CD4-positive, alpha-beta T cell treated with Interferon gamma for 1 hour (primary cell): ENCODE measurements at regions not wholly inside any gene's neighbourhood (a gene's known extent, or its start where the extent isn't known, plus 50 kb on each side); places are given as distances from the start of the nearest gene placed in this dataset.
"Not testable (repeated sequence)": the region's sequence is repeated elsewhere in the genome, so short reads cannot be mapped to it uniquely, and the experiment has no call there.

Experiments used
- DNase-seq: peaks from one replicate; pipeline ENCODE4 v3.0.0-alpha.2; 2020

DNA sequence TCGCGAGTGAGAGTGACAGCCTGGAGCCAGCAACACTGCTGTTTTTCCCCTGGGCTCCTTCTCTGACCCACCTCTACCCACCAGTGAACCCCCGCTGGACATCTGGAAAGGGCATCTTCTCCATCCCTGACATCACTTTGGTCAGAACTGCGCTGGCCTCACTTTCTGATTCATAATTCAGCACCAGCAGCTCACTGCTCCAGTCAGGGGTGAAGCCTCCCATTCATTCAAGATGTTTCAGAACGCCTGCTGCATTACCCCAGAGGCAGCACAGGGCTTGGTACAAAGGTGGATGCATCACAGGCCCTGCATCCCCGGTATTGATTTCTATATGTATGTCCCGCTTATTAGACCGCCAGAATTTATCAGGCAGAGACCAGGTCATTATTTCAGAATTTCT lies 182.8 kb upstream of the TSHZ3 start:
- DNase-seq, result no peak

DNA sequence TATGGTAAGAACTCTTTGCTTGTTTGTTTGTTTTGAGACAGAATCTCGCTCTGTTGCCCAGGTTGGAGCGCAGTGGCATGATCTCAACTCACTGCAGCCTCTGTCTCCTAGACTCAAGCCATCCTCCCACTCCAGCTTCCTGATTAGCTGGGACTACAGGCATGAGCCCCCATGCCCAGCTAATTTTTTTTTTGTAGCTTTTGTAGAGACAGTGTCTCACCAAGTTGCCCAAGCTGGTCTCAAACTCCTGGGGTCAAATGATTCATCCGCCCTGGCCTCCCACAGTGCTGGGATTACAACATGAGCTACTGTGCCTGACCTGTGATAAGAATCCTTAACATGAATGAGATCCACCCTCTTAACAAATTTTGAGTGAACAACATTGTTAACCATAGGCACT lies 183.9 kb upstream of the TSHZ3 start:
- DNase-seq, result no peak

GRCh38 chr19:31534231-31534630 lies 185.0 kb upstream of the TSHZ3 start:
- DNase-seq, result no peak

- no peak for DNase-seq
Observed at GRCh38 chr19:31534786-31535657, 185.8 kb upstream of the TSHZ3 start.

DNA sequence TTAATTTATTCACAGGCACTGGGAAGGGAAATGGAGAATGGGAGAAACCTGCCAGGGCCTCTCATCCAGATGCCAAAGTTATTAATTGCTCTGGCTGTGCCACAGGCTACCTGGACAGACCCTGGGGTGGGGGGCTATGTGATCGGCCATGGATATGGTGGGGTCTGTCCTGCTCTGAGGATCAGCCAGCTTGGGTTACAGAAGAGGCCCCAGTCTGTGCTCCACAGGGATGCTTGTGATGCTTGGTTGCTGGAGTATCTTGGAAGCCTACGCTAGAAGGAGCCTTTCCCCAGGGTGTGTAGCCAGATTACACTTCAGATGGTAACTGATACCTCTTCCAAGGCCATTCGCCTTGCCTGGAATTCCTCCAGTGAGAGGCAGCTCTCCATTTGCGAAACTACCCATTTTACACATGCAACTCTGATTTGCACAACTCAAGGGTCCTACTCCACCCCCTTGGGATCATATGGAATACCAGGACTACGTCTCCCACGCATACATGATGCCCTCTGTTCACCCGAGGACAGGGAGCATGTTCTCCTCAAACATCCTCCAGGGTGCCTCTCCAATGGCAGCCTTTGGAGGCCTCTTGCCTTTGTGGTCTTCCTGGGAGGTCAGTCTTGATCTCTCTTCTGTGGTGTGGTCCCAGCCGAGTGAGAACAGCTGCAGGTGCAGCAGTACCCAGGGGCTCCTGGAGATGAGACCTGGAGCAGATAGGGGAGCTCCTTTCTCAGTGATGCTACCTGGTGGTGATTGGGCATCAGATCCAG lies 186.6 kb upstream of the TSHZ3 start:
- DNase-seq, result no peak

DNA sequence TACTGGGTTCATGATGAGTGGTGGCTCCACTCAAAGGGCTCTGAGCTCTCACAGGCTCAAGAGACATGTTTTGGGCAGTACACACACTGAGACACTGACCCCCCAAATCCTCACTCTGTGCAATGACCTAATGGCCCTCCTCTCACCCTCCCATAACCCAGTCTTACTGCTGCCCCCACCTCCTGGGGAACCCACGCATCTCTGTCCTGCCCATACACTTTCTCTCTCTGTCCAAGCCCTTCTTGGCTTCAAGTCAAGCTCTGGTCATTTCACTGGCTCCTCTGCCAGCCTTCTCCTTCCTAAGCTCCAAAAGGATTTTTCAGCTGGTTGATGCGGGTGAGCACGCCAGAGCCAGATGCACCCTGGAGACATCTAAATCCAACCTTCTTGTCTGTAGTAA lies 187.9 kb upstream of the TSHZ3 start:
- no peak for DNase-seq

DNA sequence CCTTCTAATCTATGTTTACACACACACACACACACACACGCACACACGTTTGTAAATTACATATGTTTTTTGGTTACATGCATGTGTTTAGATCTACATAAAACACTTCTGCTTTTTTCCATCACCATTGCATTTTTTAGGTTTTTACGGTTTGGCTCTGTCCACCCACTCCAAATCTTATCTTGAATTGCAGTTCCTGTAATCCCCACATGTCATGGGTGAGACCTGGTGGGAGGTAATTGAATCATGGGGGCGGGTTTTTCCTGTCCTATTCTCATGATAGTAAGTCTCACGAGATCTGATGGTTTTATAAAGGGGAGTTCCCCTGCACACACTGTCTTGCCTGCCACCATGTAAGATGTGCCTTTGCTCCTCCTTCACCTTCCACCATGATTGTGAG lies 188.7 kb upstream of the TSHZ3 start:
- not testable (repeated sequence) for DNase-seq

- no peak for DNase-seq
Observed at GRCh38 chr19:31538879-31539278, 189.6 kb upstream of the TSHZ3 start.

DNA sequence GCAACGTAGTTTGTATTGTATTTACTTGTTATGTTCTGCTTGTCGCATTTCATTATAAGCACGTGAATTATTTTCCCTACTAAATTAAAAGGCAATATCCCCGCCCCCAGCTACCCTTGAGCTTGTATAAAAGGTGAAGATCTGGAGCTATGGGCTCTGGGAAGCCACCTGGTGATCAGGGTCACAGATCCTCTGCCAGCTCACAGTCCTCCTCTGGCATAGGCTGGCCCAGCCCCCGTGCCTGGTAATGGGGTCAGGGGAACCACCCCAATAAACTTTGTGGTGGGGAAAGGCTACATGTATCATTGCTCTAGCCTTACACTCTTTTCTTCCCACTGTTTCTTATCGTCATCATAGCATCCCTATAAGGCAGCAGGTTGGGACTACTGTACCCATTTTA lies 190.2 kb upstream of the TSHZ3 start:
- no peak for DNase-seq

DNA sequence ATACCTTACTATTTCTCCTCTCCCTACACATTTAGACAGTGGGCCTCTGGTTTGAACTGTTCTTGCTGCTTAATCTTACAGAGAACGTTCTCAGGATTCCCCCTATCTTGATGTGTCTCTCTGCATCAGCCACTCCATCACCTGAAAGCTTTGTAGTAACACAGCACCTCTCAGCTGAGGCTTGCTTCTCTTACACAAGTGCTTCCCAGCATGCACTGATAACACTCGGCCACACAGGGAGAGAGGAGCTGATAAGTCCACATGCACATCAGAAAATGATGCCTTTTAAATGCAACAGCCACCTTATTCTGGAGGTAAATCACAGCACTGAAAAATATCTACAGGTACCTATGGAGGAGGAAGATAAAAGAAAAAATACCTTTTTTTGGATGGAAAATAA lies 192.2 kb upstream of the TSHZ3 start:
- no peak for DNase-seq

DNA sequence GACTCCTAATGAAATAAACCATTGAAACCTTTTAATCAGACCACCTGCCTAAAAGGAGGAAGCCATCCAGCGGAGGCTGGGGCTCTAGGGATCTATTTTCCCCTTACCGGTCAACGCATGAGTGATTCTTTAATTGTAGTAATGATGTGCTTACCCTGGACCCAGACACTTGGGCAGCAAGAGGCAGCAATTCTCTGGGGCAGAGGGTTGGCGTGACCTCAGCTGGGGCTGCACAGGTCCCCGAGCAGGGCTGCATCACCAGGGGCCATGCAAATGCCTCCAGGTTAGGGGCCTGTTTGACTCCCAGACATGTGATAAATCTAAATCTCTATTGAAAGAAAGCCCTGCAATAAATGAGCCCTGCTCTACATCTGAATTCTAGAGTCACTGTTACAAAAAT lies 194.2 kb upstream of the TSHZ3 start:
- no peak for DNase-seq

DNA sequence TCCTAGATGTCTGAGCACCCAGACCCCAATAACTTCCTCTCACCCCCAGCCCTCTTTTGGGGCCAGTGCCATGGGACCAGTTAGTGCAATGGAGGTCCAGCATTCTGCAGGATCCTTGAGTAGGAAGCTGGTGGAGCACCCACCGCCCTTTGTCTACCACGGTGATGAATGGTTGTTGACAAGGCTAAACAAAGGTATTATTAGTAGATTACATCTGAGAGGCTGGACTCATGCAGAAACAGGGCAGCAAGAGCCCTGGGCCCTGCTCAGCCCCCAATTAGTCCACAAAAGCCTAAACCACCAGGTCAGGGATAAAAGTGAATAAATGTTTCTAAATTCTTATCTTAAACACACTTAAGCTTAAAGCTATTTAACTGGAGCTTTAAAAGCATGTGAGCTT lies 196.5 kb upstream of the TSHZ3 start:
- DNase-seq, result no peak

DNA sequence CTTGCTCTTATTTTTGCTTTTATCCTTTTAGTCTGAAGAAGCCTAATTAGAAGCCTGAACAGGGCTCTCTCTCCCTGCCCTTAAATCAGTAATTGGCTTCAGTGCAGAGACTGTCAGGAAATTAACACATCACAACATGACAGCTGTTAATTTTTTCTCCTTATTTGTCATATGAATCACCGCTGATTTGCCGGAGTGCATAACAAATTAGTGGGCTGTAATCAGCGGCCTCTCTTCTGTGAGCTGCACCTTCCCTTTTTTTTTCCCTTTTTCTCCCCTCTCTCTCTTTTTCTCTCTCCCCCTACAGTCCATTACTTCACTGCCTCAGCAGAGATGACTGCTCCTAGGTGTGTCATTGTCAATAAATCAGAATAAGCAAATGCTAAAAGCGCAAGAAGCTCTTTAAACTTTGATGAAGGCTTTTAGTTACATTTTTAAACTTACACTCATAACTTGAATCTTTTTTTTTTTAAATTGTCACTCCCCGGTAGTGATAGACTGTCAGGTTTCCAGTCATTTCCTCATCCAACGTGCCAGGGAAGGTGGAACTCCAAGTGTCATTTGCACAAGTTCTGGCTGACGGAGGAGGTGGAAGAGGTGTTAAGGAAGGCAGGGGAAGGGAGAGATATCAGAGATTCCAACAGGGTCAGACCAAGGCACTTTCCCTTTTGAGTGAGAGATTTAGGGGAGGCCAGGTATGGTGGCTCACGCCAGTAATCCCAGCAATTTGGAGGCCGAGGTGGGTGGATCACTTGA lies 197.1 kb upstream of the TSHZ3 start:
- DNase-seq, result no peak

- DNase-seq, result no peak
Observed at GRCh38 chr19:31548941-31549340, 199.7 kb upstream of the TSHZ3 start.

DNA sequence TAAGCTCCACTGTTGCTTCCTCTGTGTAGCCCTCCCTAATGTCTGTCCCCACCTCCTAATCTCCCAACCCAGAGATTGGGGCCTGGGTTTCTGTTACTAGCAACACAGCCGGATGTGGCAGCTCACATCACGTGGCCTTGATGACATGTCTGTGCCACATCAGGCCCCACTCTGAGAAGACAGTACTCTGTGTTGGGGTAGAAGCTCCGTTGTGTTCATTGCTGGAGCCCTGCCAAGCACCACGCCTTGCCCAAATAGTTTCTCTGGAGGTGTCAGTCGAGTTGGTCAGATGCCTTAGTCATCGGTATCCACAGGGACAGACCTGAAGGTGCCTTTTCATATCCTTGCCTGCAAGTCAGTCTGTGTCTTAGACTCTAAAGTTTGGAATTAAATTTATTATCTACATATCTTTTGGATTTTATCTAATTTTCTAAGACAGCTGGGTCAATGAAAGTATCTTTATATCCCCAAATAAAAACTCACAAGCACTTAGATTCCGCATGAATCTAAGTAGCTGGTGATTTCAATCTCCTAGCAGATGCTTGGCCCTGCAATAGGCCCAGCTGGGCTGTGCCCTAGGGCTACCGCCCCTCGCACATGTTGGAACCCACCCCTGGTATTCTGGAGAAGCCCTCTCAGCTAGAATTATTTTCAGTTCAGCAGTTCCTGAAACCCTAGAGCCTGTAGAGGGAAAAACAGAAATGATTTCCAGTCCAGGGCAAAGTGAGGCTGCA lies 204.0 kb upstream of the TSHZ3 start:
- DNase-seq, result no peak

GRCh38 chr19:31553846-31554215 lies 204.6 kb upstream of the TSHZ3 start:
- no peak for DNase-seq

GRCh38 chr19:31554360-31554759 lies 205.1 kb upstream of the TSHZ3 start:
- DNase-seq, result no peak

GRCh38 chr19:31555634-31556215 lies 206.5 kb upstream of the TSHZ3 start:
- DNase-seq, result no peak

- DNase-seq, result no peak
Observed at GRCh38 chr19:31559494-31559893, 210.3 kb upstream of the TSHZ3 start.

DNA sequence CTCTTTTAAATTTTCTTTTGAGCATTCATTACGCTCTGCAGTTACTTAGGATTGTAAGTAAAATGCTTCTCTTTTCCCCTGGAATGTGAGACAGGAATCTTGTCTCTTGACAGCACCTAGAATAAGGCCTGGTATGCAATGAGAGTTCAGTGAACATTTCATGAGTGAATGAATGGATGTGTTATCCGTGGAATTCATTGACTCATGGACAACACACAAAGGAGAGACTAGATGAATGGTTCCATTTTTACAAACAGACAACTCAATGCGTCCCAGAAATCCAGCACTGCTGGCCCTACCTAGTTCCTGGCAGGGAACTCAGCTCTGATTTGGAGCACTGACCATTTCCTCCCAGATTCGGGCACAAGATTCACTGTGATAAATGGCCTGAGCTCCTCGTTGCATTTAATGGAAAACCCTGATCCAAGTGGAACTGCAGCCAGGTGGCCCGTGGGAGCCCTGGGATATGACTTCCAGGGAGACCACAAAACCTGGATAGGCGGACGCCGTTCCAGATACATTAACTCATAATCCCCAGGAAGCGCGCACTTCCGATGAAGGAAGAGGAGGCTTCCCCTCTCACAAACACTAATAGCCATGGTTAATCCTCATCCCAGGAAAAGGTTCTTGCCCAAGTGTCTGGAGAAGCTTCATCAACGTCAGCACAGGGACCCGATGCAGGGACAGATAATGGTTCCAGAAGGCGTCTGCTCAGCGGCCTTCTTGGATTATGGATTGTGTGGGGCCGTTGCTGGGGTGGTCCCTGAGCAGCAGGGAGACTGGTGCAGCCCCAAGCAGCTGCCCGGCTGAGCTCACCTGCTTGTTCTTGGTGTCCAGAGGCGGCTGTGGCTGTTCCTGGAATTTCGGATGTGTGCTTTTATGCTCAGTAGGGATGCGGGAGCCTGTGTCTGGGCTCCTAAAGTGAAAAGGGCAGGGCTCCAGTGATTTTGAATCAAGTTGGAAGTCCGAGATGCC lies 211.1 kb upstream of the TSHZ3 start:
- DNase-seq, result no peak

DNA sequence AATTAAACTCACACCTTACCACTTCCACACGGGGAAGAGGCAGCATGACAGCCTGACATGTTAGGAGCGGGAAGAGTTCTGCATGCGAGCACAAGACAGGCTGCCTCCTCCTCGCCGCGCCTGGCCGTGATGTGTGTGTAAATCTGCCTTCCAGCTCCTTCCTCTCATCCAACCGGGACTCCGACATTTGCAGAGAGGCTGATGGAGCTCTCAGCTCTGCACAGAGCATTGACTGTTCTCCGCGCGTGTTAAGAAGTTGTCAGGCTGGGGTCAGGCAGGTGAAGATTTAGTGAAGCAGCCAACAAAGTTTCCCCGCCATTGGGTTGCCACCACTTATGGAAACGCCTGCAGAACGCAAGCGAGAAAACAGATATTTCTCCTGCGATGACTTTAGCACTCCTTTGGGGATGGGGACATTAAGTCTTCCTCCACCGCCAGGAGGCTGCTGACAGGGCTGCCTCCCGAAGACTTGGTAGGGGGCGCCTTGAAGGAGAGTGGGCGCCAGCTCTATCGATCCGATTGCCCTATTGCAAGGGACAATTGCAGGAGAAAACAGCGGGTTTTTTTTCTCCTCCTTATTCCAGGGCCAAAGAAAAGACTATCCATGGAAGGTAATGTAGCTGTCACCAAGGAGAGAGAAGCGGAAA lies 213.9 kb upstream of the TSHZ3 start:
- DNase-seq, result no peak
